Neural crest cell (in vitro differentiated cells): ENCODE measurements at regions not wholly inside any gene's neighbourhood (a gene's known extent, or its start where the extent isn't known, plus 50 kb on each side); places are given as distances from the start of the nearest gene placed in this dataset.

Source experiments
- DNase-seq: peaks from one replicate; pipeline ENCODE4 v3.0.0; 2021; ENCODE audit warnings: low read depth, mixed read lengths, low spot score
- H3K27ac Mint-ChIP-seq: one replicate; pipeline ENCODE4 v1.8.0; 2021; ENCODE audit warnings: mild to moderate bottlenecking, mixed read lengths; ENCODE audit not compliant: unreplicated experiment
- H3K27me3 Mint-ChIP-seq: 2 replicates; pipeline ENCODE4 v1.8.0; 2021; ENCODE audit warnings: low read depth, mild to moderate bottlenecking, mixed read lengths
- H3K36me3 Mint-ChIP-seq: 2 replicates; pipeline ENCODE4 v1.8.0; 2021; ENCODE audit warnings: low read depth, mild to moderate bottlenecking, mixed read lengths
- H3K4me1 Mint-ChIP-seq: 2 replicates; pipeline ENCODE4 v1.8.0; 2021; ENCODE audit warnings: mixed read lengths
- H3K4me3 Mint-ChIP-seq: one replicate; pipeline ENCODE4 v1.8.0; 2021; ENCODE audit warnings: mild to moderate bottlenecking, mixed read lengths
- H3K9me3 Mint-ChIP-seq: 2 replicates; pipeline ENCODE4 v1.8.0; 2021; ENCODE audit warnings: mixed read lengths
- CTCF ChIP-seq: fragments of 200-600 bp; sonication (generic); conservative IDR thresholded peaks from 2 replicates; pipeline ENCODE4 v1.5.0; 2021; ENCODE audit warnings: antibody characterized with exemption, mild to moderate bottlenecking

- no peak overlapping the region for H3K4me3 Mint-ChIP-seq
- TF ChIP-seq CTCF: no peak
- H3K4me1 Mint-ChIP-seq: no peaks in the 10 kb centered on the region
- DNase-seq: no peak
- H3K27ac Mint-ChIP-seq: no peak overlapping the region
- H3K27me3 Mint-ChIP-seq: no peaks in the 10 kb centered on the region
- H3K36me3 Mint-ChIP-seq: no peaks in the 10 kb centered on the region
- H3K9me3 Mint-ChIP-seq: no peaks in the 10 kb centered on the region
Observed at GRCh38 chr18:41732356-41732755, 222.7 kb upstream of the PIK3C3 start.

DNA sequence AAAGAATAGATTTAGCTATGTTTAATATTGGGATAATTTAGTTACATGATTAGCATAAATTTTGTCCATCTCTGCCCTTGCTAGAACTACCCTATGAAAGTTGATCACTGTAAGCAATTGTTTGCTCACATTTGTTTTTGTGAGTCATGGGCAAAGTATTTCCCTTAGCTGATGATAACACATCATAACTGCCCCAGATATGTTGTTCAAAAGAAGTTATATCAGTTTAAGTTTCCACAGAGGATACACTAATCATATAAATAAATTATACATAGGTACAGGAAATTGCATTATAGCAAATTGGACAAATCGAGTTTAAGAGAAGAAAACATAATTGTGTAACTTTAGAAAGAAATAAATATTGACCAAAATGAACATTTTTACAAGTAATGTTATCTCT lies 223.2 kb upstream of the PIK3C3 start:
- no peaks in the 10 kb centered on the region for H3K4me1 Mint-ChIP-seq
- H3K36me3 Mint-ChIP-seq: no peaks in the 10 kb centered on the region

GRCh38 chr18:41724195-41724594 lies 230.8 kb upstream of the PIK3C3 start:
- no peak for DNase-seq
- H3K27ac Mint-ChIP-seq: no peak overlapping the region
- peaks cover 5% of the 10 kb centered on the region for H3K4me1 Mint-ChIP-seq
- H3K9me3 Mint-ChIP-seq: no peaks in the 10 kb centered on the region
- no peaks in the 10 kb centered on the region for H3K36me3 Mint-ChIP-seq
- no peak for TF ChIP-seq CTCF
- H3K27me3 Mint-ChIP-seq: no peaks in the 10 kb centered on the region
- no peak overlapping the region for H3K4me3 Mint-ChIP-seq

More for the DNA sequence above, 223.2 kb upstream of the PIK3C3 start:
- H3K27ac Mint-ChIP-seq: no peak overlapping the region
- TF ChIP-seq CTCF: no peak
- no peak for DNase-seq
- no peaks in the 10 kb centered on the region for H3K27me3 Mint-ChIP-seq
- H3K4me3 Mint-ChIP-seq: no peak overlapping the region
- H3K9me3 Mint-ChIP-seq: no peaks in the 10 kb centered on the region

GRCh38 chr18:41721103-41721790 lies 233.8 kb upstream of the PIK3C3 start:
- no peak for TF ChIP-seq CTCF
- no peaks in the 10 kb centered on the region for H3K9me3 Mint-ChIP-seq
- no peak overlapping the region for H3K4me3 Mint-ChIP-seq
- peak overlapping the region; percentile 64 for H3K27ac Mint-ChIP-seq
- no peaks in the 10 kb centered on the region for H3K36me3 Mint-ChIP-seq
- no peak for DNase-seq
- no peaks in the 10 kb centered on the region for H3K27me3 Mint-ChIP-seq
- H3K4me1 Mint-ChIP-seq: peaks cover 5% of the 10 kb centered on the region

- Mint-ChIP-seq H3K27ac (no peak overlapping the region), H3K27me3 (no peaks in the 10 kb centered on the region), H3K9me3 (no peaks in the 10 kb centered on the region), H3K4me1 (peaks cover 11% of the 10 kb centered on the region), H3K36me3 (no peaks in the 10 kb centered on the region), H3K4me3 (no peak overlapping the region)
- DNase-seq: no peak
- no peak for TF ChIP-seq CTCF
Observed at GRCh38 chr18:41720226-41720625, 234.8 kb upstream of the PIK3C3 start.
